ENCODE measurements at regions not wholly inside any gene's neighbourhood (a gene's known extent, or its start where the extent isn't known, plus 50 kb on each side); places are given as distances from the start of the nearest gene placed in this dataset.

DNA sequence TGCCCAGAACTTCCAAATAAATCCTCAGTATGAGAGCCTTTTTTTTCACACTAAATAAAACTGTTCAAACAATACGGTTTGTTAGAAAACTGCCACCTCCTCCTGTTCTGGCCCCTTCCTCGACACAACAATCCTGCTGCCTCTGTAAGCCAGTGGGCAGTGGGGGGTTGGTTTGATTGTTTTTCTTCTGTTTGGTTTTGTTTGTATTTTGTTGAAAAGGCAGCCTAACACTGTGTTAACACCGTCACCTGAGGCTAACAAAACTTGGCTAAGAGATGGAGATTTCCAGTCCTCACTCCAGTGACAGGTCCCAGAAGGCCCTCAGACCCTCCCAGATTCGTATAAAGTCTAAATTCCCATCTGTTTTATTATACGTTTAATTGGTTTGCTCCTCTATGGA lies 402.1 kb downstream of the ZNF521 start:
- TF ChIP-seq CTCF (IDR thresholded peaks at IDR 0.05; ENCODE audit: low read depth, low read length) = no peak
- DNase-seq (ENCODE audit: low read depth, low spot score) = no peak
- H3K4me3 ChIP-seq (ENCODE audit: low read depth, low read length) = no peak overlapping the region
- in situ Hi-C loops (cut with HindIII; ENCODE audit: low sequenced_read_pairs) = no loop called here

DNA sequence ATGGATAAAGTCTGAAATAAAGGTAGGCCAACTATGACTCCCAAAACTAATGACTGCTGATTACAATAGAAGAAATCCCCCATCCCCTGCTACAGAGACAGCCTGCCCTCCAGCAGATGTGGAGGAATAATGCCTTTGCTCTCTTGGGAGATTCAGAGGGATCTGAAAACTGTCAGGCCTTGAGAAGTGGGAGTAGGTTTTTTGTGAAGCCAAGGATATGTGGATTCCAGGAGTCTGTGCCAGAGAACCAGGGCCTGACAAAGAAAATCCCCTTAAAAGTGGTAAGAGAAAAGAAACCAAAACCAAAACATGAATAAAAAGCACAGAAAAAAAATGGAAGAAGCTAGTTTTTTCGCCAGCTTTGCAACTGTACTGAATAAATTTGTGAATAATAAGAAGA lies 397.6 kb downstream of the ZNF521 start:
- no peak overlapping the region for H3K4me3 ChIP-seq (ENCODE audit: low read depth, low read length)
- no peak for DNase-seq (ENCODE audit: low read depth, low spot score)
- in situ Hi-C loops (cut with HindIII; ENCODE audit: low sequenced_read_pairs) = no loop called here
- no peak for TF ChIP-seq CTCF (IDR thresholded peaks at IDR 0.05; ENCODE audit: low read depth, low read length)

GRCh38 chr18:24958001-24958400 lies 394.0 kb downstream of the ZNF521 start:
- no peak for DNase-seq (ENCODE audit: low read depth, low spot score)
- no peak for TF ChIP-seq CTCF (IDR thresholded peaks at IDR 0.05; ENCODE audit: low read depth, low read length)
- H3K4me3 ChIP-seq (ENCODE audit: low read depth, low read length) = no peak overlapping the region
- in situ Hi-C loops (cut with HindIII; ENCODE audit: low sequenced_read_pairs) = no loop called here

GRCh38 chr18:24959051-24959476 lies 392.9 kb downstream of the ZNF521 start:
- no peak for TF ChIP-seq CTCF (IDR thresholded peaks at IDR 0.05; ENCODE audit: low read depth, low read length)
- H3K4me3 ChIP-seq (ENCODE audit: low read depth, low read length) = no peak overlapping the region
- no peak for DNase-seq (ENCODE audit: low read depth, low spot score)
- in situ Hi-C loops (cut with HindIII; ENCODE audit: low sequenced_read_pairs) = no loop called here

DNA sequence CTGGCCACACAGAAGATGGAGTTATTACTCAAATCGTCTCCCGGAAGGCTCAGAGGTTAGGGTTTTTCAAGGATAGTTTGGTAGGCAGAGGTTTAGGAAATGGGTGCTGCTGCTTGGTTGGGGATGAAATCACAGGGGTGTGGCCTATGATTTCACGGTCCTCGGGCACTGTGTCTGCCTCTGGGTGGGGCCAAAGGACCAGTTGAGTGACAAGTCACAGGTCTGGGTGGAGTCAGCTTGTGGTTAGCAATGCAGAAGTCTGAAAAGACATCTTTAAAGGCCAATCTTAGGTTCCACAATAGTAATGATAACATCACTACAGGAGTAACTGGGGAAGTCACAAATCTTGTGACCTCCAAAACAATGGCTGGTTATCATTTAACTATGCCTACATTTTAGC lies 387.8 kb downstream of the ZNF521 start:
- H3K4me3 ChIP-seq (ENCODE audit: low read depth, low read length) = no peak overlapping the region
- DNase-seq (ENCODE audit: low read depth, low spot score) = no peak
- in situ Hi-C loops (cut with HindIII; ENCODE audit: low sequenced_read_pairs) = no loop called here
- no peak for TF ChIP-seq CTCF (IDR thresholded peaks at IDR 0.05; ENCODE audit: low read depth, low read length)

DNA sequence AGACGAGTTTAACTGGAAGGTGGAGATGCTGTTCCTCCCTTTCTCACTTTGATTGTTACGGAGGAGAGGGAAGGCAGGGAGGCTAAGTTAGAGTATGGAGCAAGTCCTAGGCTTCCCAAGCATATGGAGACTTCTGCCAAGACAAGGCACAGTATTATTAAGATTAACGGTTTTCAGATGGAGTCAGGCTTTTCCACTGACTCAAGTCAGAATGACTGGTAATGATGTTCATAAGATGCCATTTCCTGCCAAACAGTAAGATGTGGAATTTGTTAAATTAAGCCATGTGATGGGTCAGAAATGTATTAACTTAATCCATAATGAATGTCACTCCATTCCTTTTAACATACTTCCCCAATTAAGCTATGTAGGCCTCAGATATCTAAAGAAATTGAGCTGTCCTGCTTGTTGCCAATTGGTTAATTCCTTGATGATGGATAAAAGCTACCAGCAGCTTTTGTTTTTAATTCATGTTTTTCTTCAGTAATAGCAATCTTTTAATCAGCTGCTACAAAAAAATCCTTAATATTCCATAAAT lies 383.7 kb downstream of the ZNF521 start:
- no peak for DNase-seq (ENCODE audit: low read depth, low spot score)
- TF ChIP-seq CTCF (IDR thresholded peaks at IDR 0.05; ENCODE audit: low read depth, low read length) = no peak
- in situ Hi-C loops (cut with HindIII; ENCODE audit: low sequenced_read_pairs) = no loop called here
- no peak overlapping the region for H3K4me3 ChIP-seq (ENCODE audit: low read depth, low read length)

- in situ Hi-C loops (cut with HindIII; ENCODE audit: low sequenced_read_pairs) = no loop called here
- TF ChIP-seq CTCF (IDR thresholded peaks at IDR 0.05; ENCODE audit: low read depth, low read length) = no peak
- no peak for DNase-seq (ENCODE audit: low read depth, low spot score)
- no peak overlapping the region for H3K4me3 ChIP-seq (ENCODE audit: low read depth, low read length)
These were observed 379.4 kb downstream of the ZNF521 start for GRCh38 chr18:24972577-24972976.
